WTC11 (cell line): ENCODE measurements at regions not wholly inside any gene's neighbourhood (a gene's known extent, or its start where the extent isn't known, plus 50 kb on each side); places are given as distances from the start of the nearest gene placed in this dataset.

ENCODE experiments used
- ATAC-seq: fragments of 200-7000 bp; cut with Tn5 transposase; 2 replicates; pipeline ENCODE4 v1.10.0; 2021; ENCODE audit warnings: mild to moderate bottlenecking, moderate library complexity
- CTCF ChIA-PET: fragments of 300-600 bp; sonication (Branson Sonifier 250); formaldehyde crosslinking; loops from one replicate; lab custom pipeline; 2021; ENCODE audit warnings: antibody characterized with exemption; lab: Charles Lee
- POLR2A ChIA-PET: fragments of 350-600 bp; sonication (Branson Sonifier 250); formaldehyde crosslinking; loops from one replicate; lab custom pipeline; 2021; ENCODE audit warnings: antibody characterized with exemption; lab: Charles Lee
- DNase-seq: peaks from one replicate; pipeline ENCODE4 v3.0.0; 2021; ENCODE audit warnings: low spot score
- H3K27ac Mint-ChIP-seq: 2 replicates; pipeline ENCODE4 v1.8.0; 2021; ENCODE audit warnings: mixed read lengths
- H3K27me3 Mint-ChIP-seq: 2 replicates; pipeline ENCODE4 v1.8.0; 2021; ENCODE audit warnings: low read depth, mild to moderate bottlenecking, moderate library complexity, mixed read lengths
- H3K36me3 Mint-ChIP-seq: 2 replicates; pipeline ENCODE4 v1.8.0; 2021; ENCODE audit warnings: mixed read lengths
- H3K4me1 Mint-ChIP-seq: 2 replicates; pipeline ENCODE4 v1.8.0; 2022; ENCODE audit warnings: mixed read lengths
- H3K4me3 Mint-ChIP-seq: 2 replicates; pipeline ENCODE4 v1.8.0; 2021; ENCODE audit warnings: mild to moderate bottlenecking, moderate library complexity, mixed read lengths
- H3K9me3 Mint-ChIP-seq: 2 replicates; pipeline ENCODE4 v1.8.0; 2021; ENCODE audit warnings: mixed read lengths
- ATF6 ChIP-seq: sonication (generic); formaldehyde crosslinking; IDR thresholded peaks from 2 replicates; pipeline ENCODE4 v1.8.1; 2023; ENCODE audit warnings: mild to moderate bottlenecking, missing genetic modification reagents
- CBFB ChIP-seq: sonication (generic); formaldehyde crosslinking; IDR thresholded peaks from 2 replicates; pipeline ENCODE4 v1.8.1; 2022; ENCODE audit warnings: mild to moderate bottlenecking, low read depth, missing genetic modification reagents
- CREB1 ChIP-seq: sonication (generic); formaldehyde crosslinking; IDR thresholded peaks from 2 replicates; pipeline ENCODE4 v1.8.0; 2023; ENCODE audit warnings: mild to moderate bottlenecking, missing genetic modification reagents
- CREM ChIP-seq: sonication (generic); formaldehyde crosslinking; IDR thresholded peaks from 2 replicates; pipeline ENCODE4 v1.8.1; 2022; ENCODE audit warnings: mild to moderate bottlenecking, missing genetic modification reagents, moderate library complexity
- CTCF ChIP-seq: fragments of 200-600 bp; IDR thresholded peaks from 2 replicates; pipeline ENCODE4 v1.8.0; 2022; ENCODE audit warnings: antibody characterized with exemption
- EMX1 ChIP-seq: fragments of 250-450 bp; sonication (Bioruptor Pico); IDR thresholded peaks from 2 replicates; pipeline ENCODE4 v1.8.0; 2021; ENCODE audit warnings: mild to moderate bottlenecking
- ERG ChIP-seq: fragments of 250-450 bp; sonication (Bioruptor Pico); IDR thresholded peaks from 2 replicates; pipeline ENCODE4 v1.8.0; 2021; ENCODE audit warnings: mild to moderate bottlenecking
- ETV6 ChIP-seq: sonication (generic); formaldehyde crosslinking; IDR thresholded peaks from 2 replicates; pipeline ENCODE4 v1.8.1; 2022; ENCODE audit warnings: mild to moderate bottlenecking, missing genetic modification reagents
- FOXJ3 ChIP-seq: sonication (generic); formaldehyde crosslinking; IDR thresholded peaks from 2 replicates; pipeline ENCODE4 v1.9.0; 2021; ENCODE audit warnings: missing genetic modification reagents, mild to moderate bottlenecking, borderline replicate concordance
- FOXP1 ChIP-seq: sonication (generic); formaldehyde crosslinking; IDR thresholded peaks from 2 replicates; pipeline ENCODE4 v1.8.0; 2022; ENCODE audit warnings: missing genetic modification reagents, mild to moderate bottlenecking, moderate library complexity, borderline replicate concordance
- GABPB1 ChIP-seq: sonication (generic); formaldehyde crosslinking; IDR thresholded peaks from 2 replicates; pipeline ENCODE4 v1.8.1; 2023; ENCODE audit warnings: mild to moderate bottlenecking, missing genetic modification reagents
- GRHL2 ChIP-seq: fragments of 250-450 bp; sonication (Bioruptor Pico); IDR thresholded peaks from 2 replicates; pipeline ENCODE4 v1.8.0; 2022; ENCODE audit warnings: mild to moderate bottlenecking, moderate library complexity; ENCODE audit not compliant: insufficient replicate concordance, severe bottlenecking
- HMGA2 ChIP-seq: fragments of 250-450 bp; sonication (Bioruptor Pico); IDR thresholded peaks from 2 replicates; pipeline ENCODE4 v1.4.0; 2021; ENCODE audit warnings: mild to moderate bottlenecking, moderate library complexity
- IRF1 ChIP-seq: sonication (generic); formaldehyde crosslinking; IDR thresholded peaks from 2 replicates; pipeline ENCODE4 v1.8.0; 2023; ENCODE audit warnings: missing genetic modification reagents
- NFATC4 ChIP-seq: fragments of 250-450 bp; sonication (Bioruptor Pico); IDR thresholded peaks from 2 replicates; pipeline ENCODE4 v1.9.0; 2021; ENCODE audit warnings: mild to moderate bottlenecking
- NR1H2 ChIP-seq: sonication (generic); formaldehyde crosslinking; IDR thresholded peaks from 2 replicates; pipeline ENCODE4 v1.9.0; 2021; ENCODE audit warnings: mild to moderate bottlenecking, moderate library complexity, missing genetic modification reagents
- PREB ChIP-seq: sonication (generic); formaldehyde crosslinking; IDR thresholded peaks from 2 replicates; pipeline ENCODE4 v1.8.1; 2022; ENCODE audit warnings: mild to moderate bottlenecking, missing genetic modification reagents, moderate library complexity, borderline replicate concordance
- RELA ChIP-seq: sonication (generic); formaldehyde crosslinking; IDR thresholded peaks from 2 replicates; pipeline ENCODE4 v1.8.1; 2022; ENCODE audit warnings: missing genetic modification reagents, mild to moderate bottlenecking, borderline replicate concordance
- STAT6 ChIP-seq: sonication (generic); formaldehyde crosslinking; conservative IDR thresholded peaks from 2 replicates; pipeline ENCODE4 v1.8.1; 2023; ENCODE audit warnings: mild to moderate bottlenecking, low read depth, missing genetic modification reagents, moderate library complexity
- ZBTB43 ChIP-seq: sonication (generic); formaldehyde crosslinking; IDR thresholded peaks from 2 replicates; pipeline ENCODE4 v1.8.1; 2023; ENCODE audit warnings: mild to moderate bottlenecking, missing genetic modification reagents
- ZNF219 ChIP-seq: sonication (generic); formaldehyde crosslinking; IDR thresholded peaks from 2 replicates; pipeline ENCODE4 v1.8.0; 2023; ENCODE audit warnings: missing genetic modification reagents, mild to moderate bottlenecking, borderline replicate concordance
- ZNF317 ChIP-seq: sonication (generic); formaldehyde crosslinking; IDR thresholded peaks from 2 replicates; pipeline ENCODE4 v1.8.1; 2023; ENCODE audit warnings: low read depth, mild to moderate bottlenecking, moderate library complexity, missing genetic modification reagents, borderline replicate concordance
- ZNF512 ChIP-seq: sonication (generic); formaldehyde crosslinking; IDR thresholded peaks from 2 replicates; pipeline ENCODE4 v1.8.1; 2022; ENCODE audit warnings: missing genetic modification reagents, borderline replicate concordance

GRCh38 chr1:198942466-198942865 is 303.6 kb downstream of the PTPRC start:
- no peak for DNase-seq
- no peaks in the 10 kb centered on the region for H3K4me1 Mint-ChIP-seq
- no peaks in the 10 kb centered on the region for H3K36me3 Mint-ChIP-seq
- ATAC-seq: no peak
- H3K9me3 Mint-ChIP-seq: peaks cover 11% of the 10 kb centered on the region
- H3K27me3 Mint-ChIP-seq: no peaks in the 10 kb centered on the region
- no peak overlapping the region for H3K4me3 Mint-ChIP-seq
- POLR2A ChIA-PET: no interaction called here
- H3K27ac Mint-ChIP-seq: no peak overlapping the region
- TF ChIP-seq CREM (CRISPR knock-in tag) (no peak), CREB1 (no peak), ETV6 (no peak), ZBTB43 (CRISPR knock-in tag) (no peak), ZNF512 (CRISPR knock-in tag) (no peak), EMX1 (CRISPR knock-in tag) (no peak), ZNF317 (CRISPR knock-in tag) (no peak), ATF6 (no peak), ZNF219 (CRISPR knock-in tag) (no peak), FOXP1 (no peak), CBFB (CRISPR knock-in tag) (no peak), ERG (CRISPR knock-in tag) (no peak), FOXJ3 (CRISPR knock-in tag) (no peak), HMGA2 (CRISPR knock-in tag) (no peak), CTCF (no peak), GRHL2 (no peak), NFATC4 (CRISPR knock-in tag) (no peak)
- CTCF ChIA-PET: no interaction called here

- ATAC-seq: no peak
- no peaks in the 10 kb centered on the region for H3K27me3 Mint-ChIP-seq
- no peak for DNase-seq
- no peaks in the 10 kb centered on the region for H3K36me3 Mint-ChIP-seq
- ChIA-PET POLR2A (no interaction called here), CTCF (no interaction called here)
- no peaks in the 10 kb centered on the region for H3K4me1 Mint-ChIP-seq
- H3K9me3 Mint-ChIP-seq: peaks cover 11% of the 10 kb centered on the region
- no peak overlapping the region for H3K4me3 Mint-ChIP-seq
- H3K27ac Mint-ChIP-seq: no peak overlapping the region
- TF ChIP-seq NR1H2 (no peak), IRF1 (CRISPR knock-in tag) (no peak), STAT6 (CRISPR knock-in tag) (no peak), RELA (CRISPR knock-in tag) (no peak), GABPB1 (no peak), CREM (CRISPR knock-in tag) (no peak), GRHL2 (no peak), PREB (CRISPR knock-in tag) (no peak)
Measured at GRCh38 chr1:198943484-198944187, 304.8 kb downstream of the PTPRC start.
